ENCODE measurements at regions not wholly inside any gene's neighbourhood (a gene's known extent, or its start where the extent isn't known, plus 50 kb on each side); places are given as distances from the start of the nearest gene placed in this dataset.
A peak's percentile ranks its signal among the peaks of the same experiment; 100 is the strongest.

- no peak for DNase-seq (ENCODE audit: low spot score)
Measured at GRCh38 chr11:134647066-134647743, 235.2 kb upstream of the B3GAT1 start.

- DNase-seq (ENCODE audit: low spot score) = no peak
Measured at GRCh38 chr11:134646561-134646960, 234.5 kb upstream of the B3GAT1 start.

GRCh38 chr11:134645576-134645975, 233.5 kb upstream of the B3GAT1 start:
- DNase-seq (ENCODE audit: low spot score) = no peak

GRCh38 chr11:134644476-134645456, 232.7 kb upstream of the B3GAT1 start:
- peak; percentile 38 for DNase-seq (ENCODE audit: low spot score)

GRCh38 chr11:134643115-134644012, 231.3 kb upstream of the B3GAT1 start:
- DNase-seq (ENCODE audit: low spot score) = peak; percentile 46

GRCh38 chr11:134642206-134642605, 230.2 kb upstream of the B3GAT1 start:
- DNase-seq (ENCODE audit: low spot score) = peak; percentile 36

GRCh38 chr11:134640971-134641968, 229.2 kb upstream of the B3GAT1 start:
- DNase-seq (ENCODE audit: low spot score) = peak; percentile 27

GRCh38 chr11:134640536-134640935, 228.5 kb upstream of the B3GAT1 start:
- no peak for DNase-seq (ENCODE audit: low spot score)

- DNase-seq (ENCODE audit: low spot score) = peak; percentile 85
Measured at GRCh38 chr11:134639586-134640330, 227.7 kb upstream of the B3GAT1 start.

GRCh38 chr11:134638796-134639430, 226.9 kb upstream of the B3GAT1 start:
- DNase-seq (ENCODE audit: low spot score) = no peak

GRCh38 chr11:134637091-134638015, 225.3 kb upstream of the B3GAT1 start:
- DNase-seq (ENCODE audit: low spot score) = no peak

- peak; percentile 38 for DNase-seq (ENCODE audit: low spot score)
Measured at GRCh38 chr11:134636071-134636470, 224.0 kb upstream of the B3GAT1 start.

- DNase-seq (ENCODE audit: low spot score) = peak; percentile 33
Measured at GRCh38 chr11:134634897-134635831, 223.1 kb upstream of the B3GAT1 start.

- peak; percentile 15 for DNase-seq (ENCODE audit: low spot score)
Measured at GRCh38 chr11:134633276-134633675, 221.2 kb upstream of the B3GAT1 start.

GRCh38 chr11:134632347-134633119, 220.5 kb upstream of the B3GAT1 start:
- peak; percentile 34 for DNase-seq (ENCODE audit: low spot score)

- no peak for DNase-seq (ENCODE audit: low spot score)
Measured at GRCh38 chr11:134630861-134631260, 218.8 kb upstream of the B3GAT1 start.
